Activated CD8-positive, alpha-beta memory T cell treated with anti-CD3 and anti-CD28 coated beads, Interleukin-2, amount 50 U/mL, for 4 hours (primary cell): ENCODE measurements at regions not wholly inside any gene's neighbourhood (a gene's known extent, or its start where the extent isn't known, plus 50 kb on each side); places are given as distances from the start of the nearest gene placed in this dataset.
A peak's percentile ranks its signal among the peaks of the same experiment; 100 is the strongest.

ENCODE experiments used
- DNase-seq: peaks from one replicate; pipeline ENCODE4 v3.0.0-alpha.2; 2020

- no peak for DNase-seq
These were observed 407.7 kb upstream of the JARID2 start for GRCh38 chr6:14838133-14838583.

GRCh38 chr6:14841901-14842421, 403.9 kb upstream of the JARID2 start:
- DNase-seq, result no peak

GRCh38 chr6:14844411-14844810, 401.5 kb upstream of the JARID2 start:
- no peak for DNase-seq

GRCh38 chr6:14848019-14848418, 397.9 kb upstream of the JARID2 start:
- no peak for DNase-seq

GRCh38 chr6:14849185-14849584, 396.7 kb upstream of the JARID2 start:
- DNase-seq, result no peak

DNA sequence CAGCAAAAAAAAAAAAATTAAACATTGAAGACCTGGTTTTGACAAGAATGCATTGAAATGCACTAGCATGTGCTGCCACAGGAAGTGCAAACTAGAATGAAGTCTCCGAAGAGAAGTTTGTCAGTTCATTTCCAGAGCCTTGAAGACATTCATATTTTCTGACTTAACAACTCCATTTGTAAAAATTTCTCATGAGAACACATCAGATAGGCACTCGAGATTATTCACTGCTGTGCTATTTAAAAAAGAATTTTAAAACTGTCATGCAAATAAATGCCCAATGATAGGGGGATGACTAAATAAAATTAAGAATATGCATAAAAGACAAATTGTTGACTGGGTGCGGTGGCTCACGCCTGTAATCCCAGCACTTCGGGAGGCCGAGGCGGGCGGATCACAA, 394.6 kb upstream of the JARID2 start:
- DNase-seq, result no peak

GRCh38 chr6:14852375-14852774, 393.5 kb upstream of the JARID2 start:
- DNase-seq, result no peak

GRCh38 chr6:14856177-14856576, 389.7 kb upstream of the JARID2 start:
- no peak for DNase-seq

GRCh38 chr6:14857001-14857400, 388.9 kb upstream of the JARID2 start:
- no peak for DNase-seq

DNA sequence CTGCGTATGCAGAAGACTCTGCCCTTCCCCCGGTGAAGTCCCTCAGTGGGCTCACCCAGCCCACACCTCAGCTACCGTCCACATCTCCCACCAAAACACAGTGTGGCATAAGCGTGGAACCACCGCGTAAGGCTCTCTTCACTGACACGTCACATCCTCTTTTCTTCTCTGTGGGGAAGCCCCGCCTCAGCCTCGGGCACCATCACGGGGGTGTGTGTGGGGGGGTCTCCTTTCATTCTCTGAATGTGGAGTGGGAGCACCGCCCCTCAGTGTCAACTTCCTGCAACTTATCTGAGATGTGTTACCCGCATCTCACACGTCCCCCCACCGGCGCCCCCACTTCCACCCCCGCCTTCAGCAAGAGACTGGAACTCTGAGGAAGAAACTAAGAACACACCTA, 388.4 kb upstream of the JARID2 start:
- peak; percentile 87 for DNase-seq

DNA sequence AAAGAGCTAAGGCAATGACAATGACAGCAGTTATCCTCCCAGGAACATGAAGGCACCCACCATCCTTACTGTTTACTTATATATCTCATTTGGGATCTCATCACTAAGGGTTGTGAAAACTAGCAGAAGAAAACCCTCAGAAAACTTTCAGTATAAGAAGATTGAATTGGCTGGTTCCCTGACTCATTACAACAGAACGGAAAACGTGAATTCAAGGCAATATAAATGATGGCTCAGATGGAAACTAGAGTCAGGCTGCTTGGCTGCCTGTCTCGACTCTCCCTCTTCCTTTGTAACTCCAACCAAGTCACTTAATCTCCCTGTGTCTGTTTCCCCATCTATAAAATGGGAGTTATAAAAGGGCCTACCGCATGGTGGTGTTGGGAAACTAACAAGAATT, 387.1 kb upstream of the JARID2 start:
- no peak for DNase-seq

GRCh38 chr6:14860774-14861173, 385.1 kb upstream of the JARID2 start:
- no peak for DNase-seq

GRCh38 chr6:14861491-14861943, 384.4 kb upstream of the JARID2 start:
- no peak for DNase-seq

- DNase-seq, result no peak
These were observed 383.0 kb upstream of the JARID2 start for GRCh38 chr6:14862845-14863244.

DNA sequence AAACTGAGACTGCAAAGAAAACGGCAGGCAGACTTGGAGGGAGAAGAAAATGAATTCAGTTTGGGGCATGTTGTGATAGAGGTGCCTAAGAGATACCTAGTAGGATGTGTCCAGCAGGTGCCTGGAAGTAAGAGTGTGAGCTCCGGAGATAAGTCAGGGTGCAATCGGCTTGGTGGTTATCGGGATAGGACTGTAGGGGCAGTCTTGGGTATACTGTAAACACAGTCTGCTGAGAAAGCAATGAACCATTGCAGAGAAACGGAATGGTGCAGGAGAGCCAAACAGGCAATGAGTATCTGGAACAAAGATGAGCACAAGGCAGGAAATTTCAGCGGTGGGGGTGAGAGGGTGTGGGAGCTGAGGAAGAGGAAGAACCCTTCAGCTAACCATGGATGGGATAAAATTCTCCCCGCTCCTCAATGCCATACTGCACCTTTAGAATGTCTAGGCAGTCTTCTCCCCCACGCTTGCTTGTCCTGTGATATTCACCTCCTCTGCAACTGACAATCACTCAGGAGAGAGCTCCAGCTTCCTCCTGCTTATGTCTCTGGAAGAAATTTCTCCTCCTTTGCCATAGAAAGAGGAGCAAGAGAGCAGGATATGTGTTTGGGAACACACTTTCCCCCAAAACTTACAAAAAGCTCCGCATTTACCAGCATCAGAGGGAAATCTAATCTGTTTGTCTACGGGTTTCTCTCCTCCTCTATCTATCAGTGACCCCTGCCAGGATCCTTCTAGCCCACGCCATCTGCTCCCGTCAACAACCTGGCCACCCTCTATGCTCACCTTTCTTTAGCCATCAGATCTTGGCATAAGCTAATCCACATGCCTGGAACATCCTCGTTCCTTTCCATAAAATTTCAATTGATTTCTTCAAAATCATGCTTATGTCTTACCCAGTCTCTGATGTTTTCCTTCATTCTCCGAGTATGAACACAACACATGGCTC, 381.7 kb upstream of the JARID2 start:
- no peak for DNase-seq

GRCh38 chr6:14865531-14866100, 380.3 kb upstream of the JARID2 start:
- no peak for DNase-seq

DNA sequence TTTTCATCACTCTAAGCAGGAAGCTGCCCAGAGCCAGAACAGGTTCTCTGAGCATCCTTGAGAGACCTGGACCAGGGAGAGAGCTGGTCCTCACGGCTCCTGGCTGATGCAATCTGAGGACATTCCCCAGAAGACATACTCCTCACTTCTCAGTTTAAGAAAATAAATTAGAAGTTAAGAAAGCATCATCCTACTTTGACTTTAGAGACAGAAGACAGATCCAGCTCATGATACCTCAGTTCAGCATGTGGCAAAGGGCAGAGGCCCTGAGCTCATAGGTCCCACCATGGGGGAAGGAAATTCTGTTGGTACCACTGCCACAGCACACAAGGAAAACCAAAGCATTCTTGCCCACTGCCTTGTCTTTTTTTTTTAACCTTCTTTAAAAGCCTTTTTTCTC, 378.1 kb upstream of the JARID2 start:
- DNase-seq, result no peak

DNA sequence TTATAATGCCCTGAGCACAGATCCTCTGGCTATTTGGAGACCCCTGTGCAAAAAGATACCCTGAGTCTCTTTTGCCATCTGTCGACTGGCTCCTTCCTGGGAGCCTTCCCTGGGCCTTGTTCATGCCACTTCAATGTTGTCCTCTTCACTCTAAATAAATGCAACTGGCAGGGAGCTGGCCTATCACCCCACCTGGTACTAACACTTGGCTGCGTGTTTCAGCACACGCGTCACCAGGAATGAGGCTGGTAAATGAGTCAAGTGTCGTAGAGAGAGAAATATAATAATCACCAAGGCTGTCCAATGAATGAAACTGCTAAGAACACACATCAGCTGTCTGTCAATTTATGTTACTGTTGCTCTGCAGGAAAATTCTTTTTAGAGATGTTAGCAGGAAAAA, 374.6 kb upstream of the JARID2 start:
- no peak for DNase-seq

- DNase-seq, result no peak
These were observed 372.8 kb upstream of the JARID2 start for GRCh38 chr6:14873101-14873500.

DNA sequence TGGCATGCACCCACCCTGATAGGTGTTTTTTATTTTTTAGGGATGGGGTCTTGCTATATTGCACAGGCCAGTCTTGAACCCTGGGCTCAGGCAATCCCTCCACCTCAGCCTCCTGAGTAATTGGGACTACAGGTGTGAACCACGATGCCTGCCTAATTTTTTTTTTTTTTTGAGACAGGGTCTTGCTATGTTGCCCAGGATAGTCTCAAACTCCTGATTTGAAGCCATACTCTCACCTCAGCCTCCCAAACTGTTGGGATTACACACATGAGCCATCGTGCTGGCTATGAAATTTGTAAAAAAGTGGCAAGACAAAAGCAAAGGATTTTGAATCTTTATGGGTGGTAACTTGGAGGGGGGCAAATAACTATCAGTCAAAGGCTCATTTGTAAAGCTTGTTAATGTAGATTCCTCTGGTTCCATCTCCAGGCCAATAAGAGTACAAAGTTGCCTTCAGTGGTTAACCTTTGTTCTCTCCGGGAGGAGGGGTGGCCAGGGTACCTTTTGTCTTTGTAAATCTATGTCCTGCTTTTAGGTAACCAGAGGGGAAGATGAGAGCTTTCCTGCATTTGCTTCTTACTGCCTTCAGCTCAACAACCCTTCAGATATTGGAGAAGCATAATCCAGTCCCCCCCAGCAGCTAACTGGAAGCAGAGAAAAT, 372.0 kb upstream of the JARID2 start:
- DNase-seq, result no peak

GRCh38 chr6:14874975-14875480, 370.8 kb upstream of the JARID2 start:
- no peak for DNase-seq

- no peak for DNase-seq
These were observed 370.3 kb upstream of the JARID2 start for GRCh38 chr6:14875481-14876063.
